Heart left ventricle (tissue), 16 donors: ENCODE measurements at regions not wholly inside any gene's neighbourhood (a gene's known extent, or its start where the extent isn't known, plus 50 kb on each side); places are given as distances from the start of the nearest gene placed in this dataset.
A peak's percentile ranks its signal among the peaks of the same experiment; 100 is the strongest.

Source experiments
- ATAC-seq, 4 donors: fragments of 200-7000 bp; cut with Tn5 transposase; one replicate each; pipeline ENCODE4 v1.9.1; 2020 to 2022; ENCODE audit warnings: moderate library complexity in 4 of 4, mild to moderate bottlenecking in 3 of 4, moderate number of reproducible peaks in 1 of 4
- DNase-seq, 5 donors: peaks; one replicate each; pipeline ENCODE4 v3.0.0-alpha.2; 2020
- H3K27ac ChIP-seq, 12 donors: fragments of 200-600 bp; sonication (generic) in 4 of 12; one replicate each; pipeline versions ENCODE4 v1.5.0 to v1.8.0; 2016 to 2022; ENCODE audit warnings: mild to moderate bottlenecking in 2 of 12
- H3K27me3 ChIP-seq, 9 donors: fragments of 200-600 bp; sonication (generic) in 2 of 9; one replicate each; pipeline versions ENCODE4 v1.5.1 to v1.8.0; 2016 to 2022; ENCODE audit warnings: mild to moderate bottlenecking in 3 of 9
- H3K36me3 ChIP-seq, 9 donors: fragments of 200-600 bp; sonication (generic) in 2 of 9; one replicate each; pipeline versions ENCODE4 v1.5.0 to v1.8.0; 2018 to 2022; ENCODE audit warnings: mild to moderate bottlenecking in 2 of 9
- H3K4me1 ChIP-seq, 12 donors: fragments of 200-600 bp; sonication (generic) in 4 of 12; one replicate each; pipeline versions ENCODE4 v1.5.0 to v1.8.0; 2016 to 2022; ENCODE audit warnings: mild to moderate bottlenecking in 3 of 12
- H3K4me3 ChIP-seq, 12 donors: fragments of 200-600 bp; sonication (generic) in 4 of 12; one replicate each; pipeline versions ENCODE4 v1.5.0 to v1.8.0; 2017 to 2022; ENCODE audit warnings: mild to moderate bottlenecking in 9 of 12, moderate library complexity in 4 of 12
- H3K9me3 ChIP-seq, 12 donors: fragments of 200-600 bp; sonication (generic) in 4 of 12; one replicate each; pipeline versions ENCODE4 v1.5.0 to v1.8.0; 2016 to 2022; ENCODE audit warnings: mild to moderate bottlenecking in 1 of 12
- POLR2A ChIP-seq, 2 donors: fragments of 450-650 bp; IDR thresholded peaks; one replicate each; pipeline ENCODE4 v1.6.1; 2017; ENCODE audit warnings: antibody characterized with exemption in 2 of 2, mild to moderate bottlenecking in 2 of 2, moderate library complexity in 2 of 2
- WGBS, 4 donors: extraction: QIAGEN DNeasy Blood & Tissue Kit in 2 of 4; methylation state at CpG; one replicate each; pipeline versions ENCODE4 v1.1.5 to v1.1.7; 2013 to 2018; 5-methylcytosine and 5-hydroxymethylcytosine counted together
- intact Hi-C, 10 donors: fragments of 100-400 bp; cut with DNase I; formaldehyde crosslinking; loops; one replicate each; pipeline versions ENCODE4 v1.11.1 to v1.14.2; 2022
- TF ChIP-seq, protein P1 (sequence below), 12 donors: fragments of 200-600 bp; sonication (generic) in 4 of 12; IDR thresholded peaks; one replicate each; pipeline versions ENCODE4 v1.5.0 to v1.8.0; 2018 to 2022; ENCODE audit warnings: antibody characterized with exemption in 12 of 12, mild to moderate bottlenecking in 5 of 12
- donor health status: ischemic (EF 13 %, LVEDD 7.1; RV severe dilation, severe dysfunction).
- donor health status: healthy with polysubstance abuse.
- donor health status: DM: no; HTN: yes; CAD: no.
- donor health status: DM: no; HTN: no; CAD: no.
- donor health status: ischemic (EF 25% LVEDD 6.9; RV normal size, moderate dysfunction).
- donor health status: ischemic (EF 25% LVEDD 5.7; RV mildly dilated, moderate dysfunction).
- donor health status: healthy.
- donor health status: DM: yes; HTN: yes; CAD: no.
- donor health status: ischemic (EF 35%, LVEDD 5.7; RV mildly dilated, moderate dysfunction).
- donor health status: nonischemic (EF 11% LVEDD 7.7; RV severe dilation, severe dysfunction).
- donor health status: DM: yes; HTN: yes; CAD: no.
- donor health status: PGD.
- donor health status: ischemic (EF 29% LVEDD 5.4; RV normal size, mild dysfunction).
- donor health status: nonischemic (EF 23%, LVEDD 6.1; RV moderate dilation, normal function).

DNA sequence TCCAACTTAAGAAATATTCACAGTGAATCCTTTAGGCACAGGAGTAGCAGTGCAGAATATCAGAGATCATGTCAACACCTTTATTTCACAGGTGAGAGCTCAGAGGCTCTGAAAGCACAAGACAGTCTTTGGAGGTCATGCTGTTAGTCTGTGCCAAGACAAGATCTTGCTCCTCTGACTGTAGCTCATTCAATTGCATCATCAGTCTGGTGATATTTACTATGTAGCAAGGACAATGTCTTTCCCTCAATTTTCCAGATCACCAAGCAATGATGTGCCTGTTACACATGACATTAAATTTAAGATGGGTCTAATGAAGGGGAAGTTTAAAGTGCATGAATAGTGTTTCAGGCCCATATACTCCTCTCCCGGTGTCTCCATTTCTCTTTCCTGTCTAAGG lies 277.5 kb downstream of the IL15 start:
- TF ChIP-seq, protein P1, sequence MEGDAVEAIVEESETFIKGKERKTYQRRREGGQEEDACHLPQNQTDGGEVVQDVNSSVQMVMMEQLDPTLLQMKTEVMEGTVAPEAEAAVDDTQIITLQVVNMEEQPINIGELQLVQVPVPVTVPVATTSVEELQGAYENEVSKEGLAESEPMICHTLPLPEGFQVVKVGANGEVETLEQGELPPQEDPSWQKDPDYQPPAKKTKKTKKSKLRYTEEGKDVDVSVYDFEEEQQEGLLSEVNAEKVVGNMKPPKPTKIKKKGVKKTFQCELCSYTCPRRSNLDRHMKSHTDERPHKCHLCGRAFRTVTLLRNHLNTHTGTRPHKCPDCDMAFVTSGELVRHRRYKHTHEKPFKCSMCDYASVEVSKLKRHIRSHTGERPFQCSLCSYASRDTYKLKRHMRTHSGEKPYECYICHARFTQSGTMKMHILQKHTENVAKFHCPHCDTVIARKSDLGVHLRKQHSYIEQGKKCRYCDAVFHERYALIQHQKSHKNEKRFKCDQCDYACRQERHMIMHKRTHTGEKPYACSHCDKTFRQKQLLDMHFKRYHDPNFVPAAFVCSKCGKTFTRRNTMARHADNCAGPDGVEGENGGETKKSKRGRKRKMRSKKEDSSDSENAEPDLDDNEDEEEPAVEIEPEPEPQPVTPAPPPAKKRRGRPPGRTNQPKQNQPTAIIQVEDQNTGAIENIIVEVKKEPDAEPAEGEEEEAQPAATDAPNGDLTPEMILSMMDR (IDR thresholded peaks at IDR 0.05) = no peak
- TF ChIP-seq POLR2A (IDR thresholded peaks at IDR 0.05) = no peak
- ATAC-seq (peak in 2 of 4 donors; percentile 41 to 43), DNase-seq (no peak)
- Histone ChIP-seq H3K27me3 (no peaks in the 10 kb centered on the region), H3K4me1 (no peaks in the 10 kb centered on the region), H3K36me3 (no peaks in the 10 kb centered on the region), H3K27ac (no peak overlapping the region), H3K9me3 (no peaks in the 10 kb centered on the region), H3K4me3 (no peak overlapping the region)
- intact Hi-C loops = no loop called here
- 81 to 96% (median 89%) methylated on average over 1 of the region's 1 CpG for WGBS, 4 donors

DNA sequence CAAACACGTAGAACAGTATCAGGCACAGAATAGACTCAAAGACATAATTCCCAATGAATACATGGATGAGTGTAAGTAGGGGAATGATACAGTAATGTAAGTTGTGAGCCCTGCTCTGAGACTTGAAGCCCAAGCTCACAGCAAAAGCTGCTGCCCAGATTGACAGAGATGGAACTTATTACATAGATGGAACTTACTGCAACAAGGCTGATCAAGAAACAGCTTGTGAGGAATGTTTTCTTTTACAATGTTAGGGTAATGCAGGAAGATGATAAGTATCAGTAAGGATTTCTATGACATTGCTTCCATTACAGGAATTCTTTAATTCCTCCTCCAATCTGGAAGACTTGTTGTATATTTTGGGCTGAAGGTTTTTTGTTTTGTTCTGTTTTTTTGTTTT lies 278.4 kb downstream of the IL15 start:
- TF ChIP-seq POLR2A (IDR thresholded peaks at IDR 0.05) = no peak
- TF ChIP-seq, protein P1 (IDR thresholded peaks at IDR 0.05) = no peak
- Histone ChIP-seq H3K9me3 (no peaks in the 10 kb centered on the region), H3K4me3 (no peak overlapping the region), H3K27ac (no peak overlapping the region), H3K4me1 (no peaks in the 10 kb centered on the region), H3K36me3 (no peaks in the 10 kb centered on the region), H3K27me3 (no peaks in the 10 kb centered on the region)
- intact Hi-C loops = no loop called here
- ATAC-seq = no peak
- WGBS, 4 donors = 83 to 92% (median 90%) methylated on average over 1 of the region's 1 CpG
- DNase-seq = no peak

DNA sequence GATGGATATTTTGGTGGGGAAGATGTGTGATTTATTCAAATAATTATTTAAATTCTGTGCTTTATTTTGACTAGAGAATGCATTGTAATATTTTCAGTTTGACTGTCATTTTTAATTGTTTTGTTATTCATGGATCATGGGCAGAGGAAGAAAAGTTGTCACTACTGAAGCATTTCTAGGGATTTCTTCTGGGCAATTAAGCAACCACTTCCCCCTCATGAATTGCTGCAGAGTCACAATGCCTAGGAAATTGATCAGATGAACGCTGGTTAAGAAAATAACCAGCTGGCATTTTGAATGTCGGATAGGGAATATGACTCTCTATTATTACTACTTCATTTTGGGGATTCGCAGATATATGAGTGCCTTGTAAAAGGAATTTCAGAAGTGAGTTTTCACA lies 283.3 kb downstream of the IL15 start:
- intact Hi-C loops = no loop called here
- TF ChIP-seq, protein P1 (IDR thresholded peaks at IDR 0.05) = no peak
- no peak for TF ChIP-seq POLR2A (IDR thresholded peaks at IDR 0.05)
- Histone ChIP-seq H3K27ac (no peak overlapping the region), H3K4me3 (no peak overlapping the region), H3K4me1 (no peaks in the 10 kb centered on the region), H3K9me3 (no peaks in the 10 kb centered on the region), H3K27me3 (no peaks in the 10 kb centered on the region), H3K36me3 (no peaks in the 10 kb centered on the region)
- no peak for DNase-seq
- no peak for ATAC-seq
- WGBS, 4 donors = 79 to 83% (median 81%) methylated on average over 3 of the region's 3 CpGs

DNA sequence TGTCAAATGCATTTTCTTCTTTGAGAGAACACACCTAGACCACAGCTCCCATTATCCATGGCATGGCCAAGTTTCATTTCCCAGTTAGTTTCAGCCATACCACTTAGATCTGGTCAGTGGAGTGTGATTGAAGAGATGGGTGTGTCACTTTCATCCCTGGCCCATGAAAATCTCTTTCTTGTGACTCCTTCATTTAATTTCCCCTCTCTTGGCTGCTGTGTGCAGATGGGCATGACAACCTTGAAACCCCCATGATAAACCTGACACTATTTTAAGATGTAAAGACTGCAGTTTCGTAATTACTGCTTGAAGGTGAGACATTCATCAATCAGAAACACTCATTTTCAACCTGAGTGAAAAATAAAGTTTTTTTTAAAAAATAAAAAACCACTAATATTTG lies 284.9 kb downstream of the IL15 start:
- TF ChIP-seq POLR2A (IDR thresholded peaks at IDR 0.05) = no peak
- TF ChIP-seq, protein P1 (IDR thresholded peaks at IDR 0.05) = no peak
- Histone ChIP-seq H3K4me1 (no peaks in the 10 kb centered on the region), H3K27me3 (no peaks in the 10 kb centered on the region), H3K9me3 (no peaks in the 10 kb centered on the region), H3K27ac (no peak overlapping the region), H3K4me3 (no peak overlapping the region), H3K36me3 (no peaks in the 10 kb centered on the region)
- ATAC-seq = no peak
- intact Hi-C loops = no loop called here
- WGBS, 4 donors = 83 to 98% (median 92%) methylated on average over 1 of the region's 1 CpG
- DNase-seq = no peak
